ENCODE measurements at regions not wholly inside any gene's neighbourhood (a gene's known extent, or its start where the extent isn't known, plus 50 kb on each side); places are given as distances from the start of the nearest gene placed in this dataset.

GRCh38 chr18:76587147-76587878, 92.3 kb upstream of the ZNF516 start:
- TF ChIP-seq ELF4 (IDR thresholded peaks at IDR 0.05) (no peak), FOXA1 (IDR thresholded peaks at IDR 0.05) (no peak), BHLHE40 (IDR thresholded peaks at IDR 0.05; ENCODE audit: borderline replicate concordance) (no peak), TARDBP (IDR thresholded peaks at IDR 0.05) (no peak), NFRKB (IDR thresholded peaks at IDR 0.05) (no peak), SUZ12 (IDR thresholded peaks at IDR 0.05) (no peak)
